RWPE2 (cell line): ENCODE measurements at regions not wholly inside any gene's neighbourhood (a gene's known extent, or its start where the extent isn't known, plus 50 kb on each side); places are given as distances from the start of the nearest gene placed in this dataset.

ENCODE experiments used
- ATAC-seq: fragments of 200-7000 bp; cut with Tn5 transposase; 3 replicates; pipeline ENCODE4 v1.9.1; 2021; ENCODE audit warnings: low read depth
- DNase-seq: peaks from one replicate; pipeline ENCODE4 v3.0.0-alpha.2; 2020; ENCODE audit warnings: low spot score
- H3K27ac ChIP-seq: fragments of 450-650 bp; 2 replicates; pipeline ENCODE4 v1.5.1; 2017; ENCODE audit warnings: mild to moderate bottlenecking; ENCODE audit not compliant: poor library complexity, severe bottlenecking
- H3K27me3 ChIP-seq: fragments of 250-450 bp; sonication (Bioruptor Pico); 2 replicates; pipeline ENCODE4 v1.5.1; 2021; ENCODE audit warnings: mild to moderate bottlenecking, moderate library complexity; ENCODE audit not compliant: insufficient read depth, poor library complexity, severe bottlenecking
- H3K36me3 ChIP-seq: fragments of 250-450 bp; sonication (Bioruptor Pico); 2 replicates; pipeline ENCODE4 v1.5.1; 2020; ENCODE audit warnings: low read depth, mild to moderate bottlenecking, moderate library complexity
- H3K4me1 ChIP-seq: fragments of 250-450 bp; sonication (Bioruptor Pico); 2 replicates; pipeline ENCODE4 v1.5.1; 2021; ENCODE audit warnings: mild to moderate bottlenecking, moderate library complexity; ENCODE audit not compliant: insufficient read depth, poor library complexity, severe bottlenecking
- H3K4me3 ChIP-seq: fragments of 250-450 bp; sonication (Bioruptor Pico); 2 replicates; pipeline ENCODE4 v1.5.1; 2021; ENCODE audit warnings: mild to moderate bottlenecking, moderate library complexity; ENCODE audit not compliant: severe bottlenecking
- H3K9me3 ChIP-seq: fragments of 250-450 bp; sonication (Bioruptor Pico); 2 replicates; pipeline ENCODE4 v1.5.1; 2021; ENCODE audit warnings: mild to moderate bottlenecking, moderate library complexity; ENCODE audit not compliant: severe bottlenecking
- CTCF ChIP-seq: fragments of 450-650 bp; IDR thresholded peaks from one replicate; pipeline ENCODE4 v1.5.1; 2017; ENCODE audit warnings: mild to moderate bottlenecking, moderate library complexity; ENCODE audit not compliant: poor library complexity, severe bottlenecking

- ATAC-seq: no peak
- no peak overlapping the region for H3K4me3 ChIP-seq
- H3K27me3 ChIP-seq: no peaks in the 10 kb centered on the region
- peaks cover 1% of the 10 kb centered on the region for H3K4me1 ChIP-seq
- TF ChIP-seq CTCF: no peak
- no peaks in the 10 kb centered on the region for H3K9me3 ChIP-seq
- H3K36me3 ChIP-seq: no peaks in the 10 kb centered on the region
- no peak overlapping the region for H3K27ac ChIP-seq
- DNase-seq: no peak
Observed at GRCh38 chr14:31955936-31956579, 121.0 kb upstream of the ARHGAP5 start.

- ATAC-seq (no peak), DNase-seq (no peak)
- Histone ChIP-seq H3K4me3 (no peak overlapping the region), H3K36me3 (no peaks in the 10 kb centered on the region), H3K27me3 (no peaks in the 10 kb centered on the region), H3K27ac (no peak overlapping the region), H3K9me3 (no peaks in the 10 kb centered on the region), H3K4me1 (no peaks in the 10 kb centered on the region)
- TF ChIP-seq CTCF: no peak
Observed at GRCh38 chr14:31957565-31957964, 119.5 kb upstream of the ARHGAP5 start.

GRCh38 chr14:31960039-31960438 lies 117.1 kb upstream of the ARHGAP5 start:
- H3K27ac ChIP-seq: no peak overlapping the region
- no peaks in the 10 kb centered on the region for H3K4me1 ChIP-seq
- H3K9me3 ChIP-seq: no peaks in the 10 kb centered on the region
- no peak overlapping the region for H3K4me3 ChIP-seq
- ATAC-seq (no peak), DNase-seq (no peak)
- no peaks in the 10 kb centered on the region for H3K27me3 ChIP-seq
- no peak for TF ChIP-seq CTCF
- H3K36me3 ChIP-seq: no peaks in the 10 kb centered on the region

- Histone ChIP-seq H3K36me3 (no peaks in the 10 kb centered on the region), H3K9me3 (no peaks in the 10 kb centered on the region), H3K4me3 (no peak overlapping the region), H3K4me1 (peaks cover 3% of the 10 kb centered on the region), H3K27me3 (no peaks in the 10 kb centered on the region), H3K27ac (no peak overlapping the region)
- no peak for TF ChIP-seq CTCF
- ATAC-seq (no peak), DNase-seq (no peak)
Observed at GRCh38 chr14:31961896-31962295, 115.2 kb upstream of the ARHGAP5 start.

- DNase-seq (no peak), ATAC-seq (no peak)
- no peak for TF ChIP-seq CTCF
- Histone ChIP-seq H3K4me3 (no peak overlapping the region), H3K36me3 (no peaks in the 10 kb centered on the region), H3K4me1 (peaks cover 3% of the 10 kb centered on the region), H3K9me3 (no peaks in the 10 kb centered on the region), H3K27me3 (no peaks in the 10 kb centered on the region), H3K27ac (no peak overlapping the region)
Observed at GRCh38 chr14:31962920-31963319, 114.2 kb upstream of the ARHGAP5 start.
